Effector memory CD8-positive, alpha-beta T cell (primary cell): ENCODE measurements at regions not wholly inside any gene's neighbourhood (a gene's known extent, or its start where the extent isn't known, plus 50 kb on each side); places are given as distances from the start of the nearest gene placed in this dataset.
"Not testable (repeated sequence)": the region's sequence is repeated elsewhere in the genome, so short reads cannot be mapped to it uniquely, and the experiment has no call there.

Source experiments
- ATAC-seq: fragments of 150-1000 bp; cut with Tn5 transposase; replicated peaks from 2 replicates; pipeline ENCODE4 v1.10.0; 2021; ENCODE audit warnings: mild to moderate bottlenecking, moderate library complexity
- DNase-seq, 3 experiments: peaks; one replicate each; pipeline ENCODE4 v3.0.0; 2021
- H3K27ac Mint-ChIP-seq, 2 donors: one replicate each; pipeline ENCODE4 v1.8.0; 2022; ENCODE audit warnings: mild to moderate bottlenecking in 2 of 2, mixed read lengths in 2 of 2, moderate library complexity in 2 of 2
- H3K27me3 Mint-ChIP-seq, 2 donors: one replicate each; pipeline ENCODE4 v1.8.0; 2022; ENCODE audit warnings: mixed read lengths in 2 of 2
- H3K36me3 Mint-ChIP-seq: one replicate; pipeline ENCODE4 v1.8.0; 2022; ENCODE audit warnings: mild to moderate bottlenecking, moderate library complexity, mixed read lengths; ENCODE audit not compliant: insufficient read depth
- H3K4me1 Mint-ChIP-seq, 2 donors: one replicate each; pipeline ENCODE4 v1.8.0; 2022; ENCODE audit warnings: low read depth in 2 of 2, mixed read lengths in 2 of 2
- H3K4me3 Mint-ChIP-seq, 2 donors: one replicate each; pipeline ENCODE4 v1.8.0; 2022; ENCODE audit warnings: mild to moderate bottlenecking in 2 of 2, mixed read lengths in 2 of 2, moderate library complexity in 2 of 2
- H3K9me3 Mint-ChIP-seq, 2 donors: one replicate each; pipeline ENCODE4 v1.8.0; 2022; ENCODE audit warnings: mixed read lengths in 2 of 2

DNA sequence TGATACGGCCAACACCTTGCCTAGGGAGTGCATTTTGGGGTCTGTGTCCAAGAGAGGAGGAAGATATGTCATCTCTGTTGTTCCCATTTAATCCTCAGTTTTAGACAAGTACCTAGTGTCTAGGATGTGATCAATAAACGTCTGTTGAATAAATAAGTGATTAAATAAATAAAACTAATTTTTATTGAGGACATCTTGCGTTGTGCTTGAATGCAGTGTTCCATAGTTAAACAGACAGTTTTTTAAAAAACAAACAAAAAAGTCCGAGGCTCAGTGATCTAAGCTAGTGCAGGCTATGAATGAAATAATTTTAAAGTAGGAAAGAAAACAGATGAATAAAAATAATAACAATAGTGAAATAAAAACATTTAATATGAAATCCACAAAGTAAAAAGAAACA is 283.0 kb upstream of the MAF start:
- no peaks in the 10 kb centered on the region for H3K4me1 Mint-ChIP-seq
- no peak overlapping the region for H3K27ac Mint-ChIP-seq

GRCh38 chr16:79882340-79883005 is 281.9 kb upstream of the MAF start:
- no peak overlapping the region for H3K27ac Mint-ChIP-seq
- no peak overlapping the region for H3K4me3 Mint-ChIP-seq
- H3K27me3 Mint-ChIP-seq = peaks cover 0 to 5% of the 10 kb centered on the region in 2 donors
- H3K4me1 Mint-ChIP-seq = no peaks in the 10 kb centered on the region
- DNase-seq (no peak), ATAC-seq (no peak)
- no peaks in the 10 kb centered on the region for H3K36me3 Mint-ChIP-seq
- no peaks in the 10 kb centered on the region for H3K9me3 Mint-ChIP-seq

More for the DNA sequence above, 283.0 kb upstream of the MAF start:
- ATAC-seq (no peak), DNase-seq (no peak)
- H3K36me3 Mint-ChIP-seq = no peaks in the 10 kb centered on the region
- H3K4me3 Mint-ChIP-seq = no peak overlapping the region
- peaks cover 0 to 5% of the 10 kb centered on the region in 2 donors for H3K27me3 Mint-ChIP-seq
- no peaks in the 10 kb centered on the region for H3K9me3 Mint-ChIP-seq

- DNase-seq, H3K4me3 Mint-ChIP-seq, H3K27me3 Mint-ChIP-seq, H3K27ac Mint-ChIP-seq, ATAC-seq, H3K36me3 Mint-ChIP-seq, H3K9me3 Mint-ChIP-seq, H3K4me1 Mint-ChIP-seq: not testable (repeated sequence)
These were observed 280.6 kb upstream of the MAF start for GRCh38 chr16:79881107-79881506.

- no peak for DNase-seq
- Mint-ChIP-seq H3K36me3 (no peaks in the 10 kb centered on the region), H3K4me3 (no peak overlapping the region), H3K27ac (no peak overlapping the region), H3K27me3 (peaks cover 0 to 8% of the 10 kb centered on the region in 2 donors), H3K9me3 (no peaks in the 10 kb centered on the region), H3K4me1 (no peaks in the 10 kb centered on the region)
- ATAC-seq = no peak
These were observed 275.8 kb upstream of the MAF start for GRCh38 chr16:79876332-79876730.

- DNase-seq (no peak), ATAC-seq (no peak)
- peaks cover 5 to 8% of the 10 kb centered on the region in 2 donors for H3K27me3 Mint-ChIP-seq
- no peaks in the 10 kb centered on the region for H3K36me3 Mint-ChIP-seq
- no peak overlapping the region for H3K4me3 Mint-ChIP-seq
- no peak overlapping the region for H3K27ac Mint-ChIP-seq
- H3K4me1 Mint-ChIP-seq = no peaks in the 10 kb centered on the region
- H3K9me3 Mint-ChIP-seq = no peaks in the 10 kb centered on the region
These were observed 273.9 kb upstream of the MAF start for GRCh38 chr16:79874391-79874790.

- no peak overlapping the region for H3K27ac Mint-ChIP-seq
- no peaks in the 10 kb centered on the region for H3K4me1 Mint-ChIP-seq
- no peak for DNase-seq
These were observed 273.3 kb upstream of the MAF start for GRCh38 chr16:79873825-79874224.

GRCh38 chr16:79871906-79872305 is 271.4 kb upstream of the MAF start:
- H3K9me3 Mint-ChIP-seq = no peaks in the 10 kb centered on the region
- no peak for DNase-seq
- no peaks in the 10 kb centered on the region for H3K36me3 Mint-ChIP-seq
- ATAC-seq = no peak
- peaks cover 5 to 14% of the 10 kb centered on the region in 2 donors for H3K27me3 Mint-ChIP-seq
- H3K4me1 Mint-ChIP-seq = no peaks in the 10 kb centered on the region
- no peak overlapping the region for H3K27ac Mint-ChIP-seq
- no peak overlapping the region for H3K4me3 Mint-ChIP-seq

More at GRCh38 chr16:79873825-79874224, 273.3 kb upstream of the MAF start:
- Mint-ChIP-seq H3K27me3 (peaks cover 5 to 8% of the 10 kb centered on the region in 2 donors), H3K4me3 (no peak overlapping the region), H3K36me3 (no peaks in the 10 kb centered on the region), H3K9me3 (no peaks in the 10 kb centered on the region)
- ATAC-seq = no peak

GRCh38 chr16:79870016-79870886 is 269.7 kb upstream of the MAF start:
- Mint-ChIP-seq H3K4me1 (no peaks in the 10 kb centered on the region), H3K4me3 (no peak overlapping the region), H3K9me3 (no peaks in the 10 kb centered on the region), H3K27me3 (peaks cover 11 to 27% of the 10 kb centered on the region in 2 donors), H3K27ac (no peak overlapping the region), H3K36me3 (no peaks in the 10 kb centered on the region)
- no peak for DNase-seq
- ATAC-seq = no peak

GRCh38 chr16:79869304-79870015 is 268.9 kb upstream of the MAF start:
- Mint-ChIP-seq H3K27ac (no peak overlapping the region), H3K27me3 (peaks cover 11 to 35% of the 10 kb centered on the region in 2 donors), H3K9me3 (no peaks in the 10 kb centered on the region), H3K36me3 (no peaks in the 10 kb centered on the region), H3K4me3 (no peak overlapping the region), H3K4me1 (no peaks in the 10 kb centered on the region)
- no peak for ATAC-seq
- no peak for DNase-seq

DNA sequence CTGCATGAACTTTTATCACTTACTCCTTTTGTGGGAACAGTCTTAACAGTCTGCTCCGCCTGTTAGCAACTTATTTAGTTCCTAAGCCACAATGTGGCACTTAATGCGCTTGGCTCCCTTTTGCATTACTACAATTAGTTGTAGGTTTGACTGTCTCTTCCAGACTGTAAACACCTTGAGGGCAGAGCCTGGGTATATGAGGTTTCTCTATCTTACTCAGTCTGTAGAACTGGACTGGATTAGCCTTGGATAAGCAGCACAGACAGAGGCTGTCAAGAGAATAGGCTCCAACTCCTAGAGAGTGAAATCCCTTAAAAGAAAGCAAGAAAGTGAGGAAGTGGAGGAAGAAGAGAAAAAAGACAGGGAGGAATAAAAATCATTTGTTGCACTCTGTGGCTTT is 268.3 kb upstream of the MAF start:
- no peak for ATAC-seq
- Mint-ChIP-seq H3K4me3 (no peak overlapping the region), H3K9me3 (no peaks in the 10 kb centered on the region), H3K27me3 (peaks cover 11 to 36% of the 10 kb centered on the region in 2 donors), H3K27ac (no peak overlapping the region), H3K36me3 (no peaks in the 10 kb centered on the region), H3K4me1 (no peaks in the 10 kb centered on the region)
- DNase-seq = no peak

GRCh38 chr16:79867425-79867997 is 267.0 kb upstream of the MAF start:
- Mint-ChIP-seq H3K4me1 (no peaks in the 10 kb centered on the region), H3K9me3 (no peaks in the 10 kb centered on the region), H3K27me3 (peaks cover 11 to 31% of the 10 kb centered on the region in 2 donors), H3K27ac (no peak overlapping the region), H3K4me3 (no peak overlapping the region), H3K36me3 (no peaks in the 10 kb centered on the region)
- ATAC-seq (no peak), DNase-seq (no peak)

DNA sequence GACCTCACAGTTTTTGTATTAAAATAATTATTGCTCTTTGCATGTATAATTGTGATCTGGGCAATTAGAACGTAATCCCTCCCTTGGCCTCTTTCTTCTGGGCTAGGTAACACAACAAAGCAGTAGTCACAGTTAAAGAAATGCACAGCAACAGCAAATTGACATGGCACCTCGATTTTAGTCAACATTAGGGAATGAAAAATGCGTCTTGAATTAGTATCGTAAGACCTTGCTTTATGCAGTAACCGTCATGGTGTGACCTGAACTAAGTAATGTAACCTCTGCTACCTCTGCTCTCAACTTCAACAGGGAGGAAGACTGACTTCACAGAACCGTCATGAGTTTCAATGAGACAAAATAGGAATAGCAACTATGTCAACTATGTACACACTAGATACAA is 265.4 kb upstream of the MAF start:
- no peaks in the 10 kb centered on the region for H3K36me3 Mint-ChIP-seq
- H3K4me3 Mint-ChIP-seq = no peak overlapping the region
- H3K27ac Mint-ChIP-seq = no peak overlapping the region
- no peak for DNase-seq
- no peak for ATAC-seq
- H3K9me3 Mint-ChIP-seq = no peaks in the 10 kb centered on the region
- H3K27me3 Mint-ChIP-seq = peaks cover 17 to 27% of the 10 kb centered on the region in 2 donors
- no peaks in the 10 kb centered on the region for H3K4me1 Mint-ChIP-seq

GRCh38 chr16:79864781-79865391 is 264.3 kb upstream of the MAF start:
- Mint-ChIP-seq H3K36me3 (no peaks in the 10 kb centered on the region), H3K27ac (no peak overlapping the region), H3K4me1 (no peaks in the 10 kb centered on the region), H3K4me3 (no peak overlapping the region), H3K9me3 (no peaks in the 10 kb centered on the region), H3K27me3 (peaks cover 22 to 38% of the 10 kb centered on the region in 2 donors)
- DNase-seq (no peak), ATAC-seq (no peak)
